GM12865 (cell line): ENCODE measurements at regions not wholly inside any gene's neighbourhood (a gene's known extent, or its start where the extent isn't known, plus 50 kb on each side); places are given as distances from the start of the nearest gene placed in this dataset.
"Not testable (repeated sequence)": the region's sequence is repeated elsewhere in the genome, so short reads cannot be mapped to it uniquely, and the experiment has no call there.

ENCODE experiments used
- DNase-seq: peaks from one replicate; pipeline ENCODE4 v3.0.0; 2010; ENCODE audit warnings: low read depth
- H3K4me3 ChIP-seq: 2 replicates; pipeline ENCODE4 v1.5.1; 2011; ENCODE audit warnings: mild to moderate bottlenecking, low read depth, low read length, control low read depth
- TF ChIP-seq, protein P1 (sequence below): IDR thresholded peaks from 2 replicates; pipeline ENCODE4 v1.5.1; 2011; ENCODE audit warnings: low read length, control low read depth, low read depth, inconsistent platforms; ENCODE audit not compliant: insufficient read depth; ENCODE audit errors: missing control alignments

DNA sequence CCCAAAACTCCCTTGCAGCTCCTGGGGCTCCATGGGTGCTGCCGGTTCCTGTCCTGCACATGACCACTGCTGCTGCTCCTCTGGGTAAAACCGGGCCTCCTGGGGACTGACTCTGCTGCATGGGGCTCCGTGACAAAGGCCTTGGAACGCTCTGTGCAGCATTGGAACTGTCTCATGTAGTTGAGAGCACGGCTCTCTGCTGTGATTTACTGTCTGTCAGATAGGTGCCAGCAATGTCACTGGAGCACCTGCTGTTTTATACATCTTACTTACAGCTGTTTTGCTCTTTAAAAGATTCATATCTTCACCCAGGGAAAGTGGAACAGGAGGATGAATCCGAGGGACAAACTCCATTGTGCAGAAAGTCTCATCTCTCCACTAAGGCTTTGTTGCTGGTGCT lies 138.1 kb downstream of the YIPF5 start:
- TF ChIP-seq, protein P1, sequence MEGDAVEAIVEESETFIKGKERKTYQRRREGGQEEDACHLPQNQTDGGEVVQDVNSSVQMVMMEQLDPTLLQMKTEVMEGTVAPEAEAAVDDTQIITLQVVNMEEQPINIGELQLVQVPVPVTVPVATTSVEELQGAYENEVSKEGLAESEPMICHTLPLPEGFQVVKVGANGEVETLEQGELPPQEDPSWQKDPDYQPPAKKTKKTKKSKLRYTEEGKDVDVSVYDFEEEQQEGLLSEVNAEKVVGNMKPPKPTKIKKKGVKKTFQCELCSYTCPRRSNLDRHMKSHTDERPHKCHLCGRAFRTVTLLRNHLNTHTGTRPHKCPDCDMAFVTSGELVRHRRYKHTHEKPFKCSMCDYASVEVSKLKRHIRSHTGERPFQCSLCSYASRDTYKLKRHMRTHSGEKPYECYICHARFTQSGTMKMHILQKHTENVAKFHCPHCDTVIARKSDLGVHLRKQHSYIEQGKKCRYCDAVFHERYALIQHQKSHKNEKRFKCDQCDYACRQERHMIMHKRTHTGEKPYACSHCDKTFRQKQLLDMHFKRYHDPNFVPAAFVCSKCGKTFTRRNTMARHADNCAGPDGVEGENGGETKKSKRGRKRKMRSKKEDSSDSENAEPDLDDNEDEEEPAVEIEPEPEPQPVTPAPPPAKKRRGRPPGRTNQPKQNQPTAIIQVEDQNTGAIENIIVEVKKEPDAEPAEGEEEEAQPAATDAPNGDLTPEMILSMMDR, result no peak
- H3K4me3 ChIP-seq, result no peak overlapping the region
- DNase-seq, result no peak

DNA sequence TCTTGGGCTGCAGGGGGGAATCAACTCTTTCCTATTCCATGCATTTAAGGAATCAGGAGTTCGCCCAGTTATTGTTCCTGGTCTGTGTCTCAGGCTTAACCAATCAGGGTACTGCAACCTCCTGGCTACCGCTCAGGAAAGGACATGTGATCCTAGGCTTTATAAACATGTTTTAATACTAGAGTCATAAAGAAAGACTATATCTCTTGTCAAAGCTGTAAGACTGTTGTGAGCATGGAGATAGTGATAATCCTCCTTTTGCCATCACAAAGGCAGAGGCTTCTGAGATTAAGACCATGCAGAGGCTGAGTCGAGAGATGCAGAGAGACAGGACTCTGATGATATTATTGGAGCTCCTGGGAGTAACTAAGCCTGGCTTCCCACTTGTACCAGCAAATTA lies 137.0 kb downstream of the YIPF5 start:
- no peak for DNase-seq
- H3K4me3 ChIP-seq, result no peak overlapping the region
- TF ChIP-seq, protein P1, result no peak

DNA sequence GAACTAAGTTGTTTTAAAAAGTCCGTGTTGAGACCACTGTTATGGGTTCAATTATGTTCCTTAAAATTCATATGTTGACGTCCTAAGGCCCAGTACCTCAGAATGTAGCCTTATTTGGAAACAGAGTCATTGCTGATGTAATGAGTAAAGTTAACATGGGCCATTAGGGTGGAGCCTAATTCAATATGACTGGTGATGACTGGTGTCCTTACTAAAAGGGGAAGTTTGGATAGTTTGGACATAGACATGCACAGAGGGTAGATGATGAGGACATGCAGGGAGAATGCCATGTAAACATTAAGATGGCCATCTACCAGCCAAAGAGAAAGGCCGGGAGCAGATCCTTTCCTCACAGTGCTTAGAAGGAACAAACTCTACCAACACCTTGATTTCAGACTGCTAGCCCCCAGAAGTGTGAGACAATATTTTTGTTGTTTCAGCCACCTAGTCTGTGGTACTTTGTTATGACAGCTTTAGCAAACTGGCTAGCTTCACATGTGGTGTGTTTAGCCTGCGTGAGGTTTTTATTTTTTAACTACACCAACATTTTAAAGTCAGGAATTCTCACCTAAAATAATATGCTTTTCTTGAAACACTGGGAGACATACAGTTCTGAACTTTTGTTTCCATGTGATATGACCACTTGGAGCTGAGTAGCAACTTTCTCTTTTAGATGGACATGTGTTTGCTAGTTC lies 135.3 kb downstream of the YIPF5 start:
- TF ChIP-seq, protein P1, result no peak
- H3K4me3 ChIP-seq, result no peak overlapping the region
- DNase-seq, result no peak

DNA sequence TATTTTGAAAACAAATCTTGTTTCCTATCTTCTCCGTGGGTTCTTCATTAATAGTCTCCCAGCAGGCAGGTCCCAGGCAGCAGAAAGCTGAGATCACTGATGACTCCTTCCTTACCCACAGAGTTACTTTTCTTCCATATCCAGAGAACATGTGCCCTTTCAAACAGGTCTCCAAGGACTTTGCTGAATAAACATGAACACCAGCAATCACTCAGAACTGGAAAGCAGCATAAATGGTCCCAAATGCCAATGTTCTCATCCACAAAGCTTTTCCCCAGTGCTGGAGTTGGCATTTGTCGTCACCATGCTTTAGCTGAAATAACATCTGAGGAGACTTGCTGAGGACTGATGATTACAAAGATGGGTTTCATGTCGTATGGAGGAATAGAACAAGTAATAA lies 134.0 kb downstream of the YIPF5 start:
- TF ChIP-seq, protein P1, result no peak
- DNase-seq, result no peak
- H3K4me3 ChIP-seq, result no peak overlapping the region

DNA sequence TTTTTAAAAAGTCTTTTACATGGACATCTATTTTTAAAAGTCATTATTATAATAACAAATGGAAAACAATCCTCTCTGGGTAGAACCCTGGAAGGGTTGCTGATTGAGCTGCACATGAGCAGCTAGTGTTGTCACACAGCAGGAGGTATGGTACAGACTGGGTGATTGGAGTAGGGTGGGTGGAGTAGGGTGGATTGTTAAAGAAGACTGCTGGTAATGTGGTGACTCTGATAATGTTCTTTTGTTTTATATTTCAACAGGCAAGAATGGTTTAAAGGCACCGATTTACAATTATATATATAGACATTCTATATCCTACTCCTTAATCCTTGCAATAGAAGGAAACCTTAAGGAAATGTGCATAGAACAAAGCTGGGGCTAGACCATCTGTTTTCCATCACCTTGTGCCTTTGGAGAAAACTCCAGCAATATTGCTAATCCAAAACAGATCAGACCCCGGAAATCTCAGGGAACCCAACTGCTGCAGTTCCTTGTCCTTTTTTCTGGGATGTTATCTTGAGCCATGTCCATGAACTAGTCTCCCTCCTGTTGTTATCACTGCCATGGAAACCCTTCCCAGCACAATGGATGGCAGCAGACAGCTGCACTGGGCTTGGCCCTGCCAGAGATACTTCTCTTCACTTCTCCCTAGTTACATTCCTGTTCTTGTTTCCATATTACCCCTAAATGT lies 129.7 kb downstream of the YIPF5 start:
- H3K4me3 ChIP-seq, result no peak overlapping the region
- no peak for DNase-seq
- TF ChIP-seq, protein P1, result no peak

DNA sequence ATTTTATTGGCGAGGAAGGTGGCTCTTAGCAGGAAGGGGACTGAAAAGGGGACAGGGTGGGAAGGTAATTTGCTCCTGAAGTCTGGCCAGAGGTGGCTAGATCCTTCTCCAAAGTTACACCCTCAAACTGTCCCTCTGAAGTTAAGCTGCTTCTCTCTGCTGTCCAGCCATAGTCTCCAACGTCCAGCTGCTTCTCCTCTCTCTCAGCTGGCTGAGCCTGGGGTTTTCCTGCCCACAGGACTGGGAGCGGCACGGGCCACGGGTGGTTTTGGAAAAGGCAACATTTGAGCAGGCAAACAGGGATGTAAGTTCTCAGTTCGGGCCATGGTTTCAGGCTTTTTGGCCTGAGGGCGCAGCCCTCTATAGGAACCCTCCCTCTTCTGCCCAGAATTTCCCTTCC lies 128.3 kb downstream of the YIPF5 start:
- TF ChIP-seq, protein P1, result no peak
- H3K4me3 ChIP-seq, result no peak overlapping the region
- DNase-seq, result no peak

DNA sequence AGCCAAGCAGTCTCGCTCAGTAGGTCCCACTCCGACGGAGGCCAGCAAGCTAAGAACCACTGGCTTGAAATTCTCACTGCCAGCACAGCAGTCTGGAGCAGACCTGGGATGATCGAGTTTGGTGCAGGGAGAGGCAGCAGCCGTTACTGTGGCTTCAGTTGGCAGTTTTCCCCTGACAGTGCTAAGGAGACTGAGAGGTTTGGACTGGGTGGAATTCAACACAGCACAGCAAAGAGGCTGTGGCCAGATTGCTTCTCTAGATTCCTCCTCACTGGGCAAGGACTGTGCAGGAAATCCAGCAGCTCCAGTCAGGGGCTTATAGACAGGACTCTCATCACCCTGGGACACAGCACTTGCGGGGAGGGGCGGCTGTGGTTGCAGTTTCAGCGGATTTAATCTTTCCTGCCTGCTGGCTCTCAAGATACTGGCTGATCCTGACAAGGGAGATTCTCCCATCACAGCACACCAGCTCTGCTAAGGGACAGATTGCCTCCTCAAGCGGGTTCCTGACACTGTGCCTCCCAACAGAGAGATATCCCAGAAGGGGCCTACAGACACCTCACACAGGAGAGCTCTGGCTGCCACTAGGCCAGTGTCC lies 122.1 kb downstream of the YIPF5 start:
- TF ChIP-seq, protein P1, result no peak
- no peak for DNase-seq
- no peak overlapping the region for H3K4me3 ChIP-seq

DNA sequence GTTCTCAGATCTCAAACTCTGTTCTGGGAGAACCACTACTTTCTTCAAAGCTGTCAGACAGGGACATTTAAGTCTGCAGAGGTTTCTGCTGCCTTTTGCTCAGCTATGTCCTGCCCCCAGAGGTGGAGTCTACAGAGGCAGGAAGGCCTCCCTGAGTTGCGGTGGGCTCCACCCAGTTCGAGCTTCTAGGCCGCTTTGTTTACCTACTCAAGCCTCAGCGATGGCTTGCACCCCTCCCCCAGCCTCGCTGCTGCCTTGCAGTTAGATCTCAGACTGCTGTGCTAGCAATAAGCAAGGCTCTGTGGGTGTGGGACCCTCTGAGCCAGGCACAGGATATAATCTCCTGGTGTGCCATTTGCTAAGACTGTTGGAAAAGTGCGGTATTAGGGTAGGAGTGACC lies 115.1 kb downstream of the YIPF5 start:
- not testable (repeated sequence) for DNase-seq, H3K4me3 ChIP-seq

DNA sequence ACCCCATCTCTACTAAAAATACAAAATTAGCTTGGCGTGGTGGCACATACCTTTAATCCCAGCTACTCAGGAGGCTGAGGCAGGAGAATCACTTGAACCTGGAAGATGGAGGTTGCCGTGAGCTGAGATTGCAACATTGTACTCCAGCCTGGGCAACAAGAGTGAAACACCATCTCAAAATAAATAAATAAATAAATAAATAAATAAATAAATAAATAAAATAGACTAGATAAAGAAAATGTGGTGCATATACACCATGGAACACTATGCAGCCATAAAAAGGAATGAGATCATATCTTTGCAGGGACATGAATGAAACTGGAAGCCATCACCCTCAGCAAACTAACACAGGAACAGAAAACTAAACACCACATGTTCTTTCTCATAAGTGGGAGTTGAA lies 110.4 kb downstream of the YIPF5 start:
- not testable (repeated sequence) for H3K4me3 ChIP-seq, DNase-seq
